GM12892 (cell line): ENCODE measurements at regions not wholly inside any gene's neighbourhood (a gene's known extent, or its start where the extent isn't known, plus 50 kb on each side); places are given as distances from the start of the nearest gene placed in this dataset.

Experiments
- POLR2A ChIP-seq: IDR thresholded peaks from 2 replicates; pipeline ENCODE4 v1.6.1; 2011; ENCODE audit warnings: low read depth, low read length, control low read depth
- POLR2AphosphoS5 ChIP-seq: IDR thresholded peaks from 2 replicates; pipeline ENCODE4 v1.6.1; 2011; ENCODE audit warnings: low read depth, low read length, control low read depth
- TAF1 ChIP-seq: IDR thresholded peaks from 2 replicates; pipeline ENCODE4 v1.6.1; 2011; ENCODE audit warnings: low read depth, mild to moderate bottlenecking, control low read depth, low read length, borderline replicate concordance

DNA sequence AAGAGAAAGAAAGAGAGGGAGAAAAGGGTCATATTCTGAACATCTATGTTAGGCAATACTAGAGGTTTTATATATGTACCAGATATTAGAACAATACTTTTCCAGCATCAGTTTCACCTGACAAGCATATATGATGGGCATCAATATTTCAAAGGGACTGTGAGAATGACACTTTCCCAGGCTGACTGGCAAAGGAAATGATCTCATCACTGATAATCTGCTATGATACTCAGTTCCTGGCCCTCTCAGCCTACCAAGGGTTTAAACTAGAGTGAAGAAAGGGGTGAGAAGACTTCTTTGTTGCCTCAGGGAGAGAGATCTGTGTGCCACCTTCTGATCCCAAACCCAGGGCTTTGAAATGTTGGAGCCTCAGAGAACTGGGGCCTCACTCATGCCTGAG is 183.5 kb downstream of the TTC8 start:
- no peak for TF ChIP-seq POLR2A
- TF ChIP-seq TAF1: no peak
- no peak for TF ChIP-seq POLR2AphosphoS5
